ENCODE measurements at regions not wholly inside any gene's neighbourhood (a gene's known extent, or its start where the extent isn't known, plus 50 kb on each side); places are given as distances from the start of the nearest gene placed in this dataset.

DNA sequence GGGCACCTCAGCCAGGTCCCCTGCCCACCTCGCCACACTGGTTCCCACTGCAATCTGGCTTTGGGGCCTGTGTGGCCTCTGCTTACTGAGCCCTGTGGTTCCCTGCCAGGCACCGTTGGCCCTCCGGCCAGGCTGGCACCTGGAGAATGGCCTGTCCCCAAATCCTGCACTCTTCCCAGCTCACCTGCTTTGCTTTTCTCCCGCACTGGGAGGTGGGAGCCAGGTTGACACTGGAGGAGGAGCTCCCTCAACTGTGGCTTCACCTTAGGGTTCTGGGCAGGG lies 97.0 kb downstream of the SCGB2B2 start:
- H3K27ac ChIP-seq, result no peak overlapping the region
- TF ChIP-seq, protein P1, sequence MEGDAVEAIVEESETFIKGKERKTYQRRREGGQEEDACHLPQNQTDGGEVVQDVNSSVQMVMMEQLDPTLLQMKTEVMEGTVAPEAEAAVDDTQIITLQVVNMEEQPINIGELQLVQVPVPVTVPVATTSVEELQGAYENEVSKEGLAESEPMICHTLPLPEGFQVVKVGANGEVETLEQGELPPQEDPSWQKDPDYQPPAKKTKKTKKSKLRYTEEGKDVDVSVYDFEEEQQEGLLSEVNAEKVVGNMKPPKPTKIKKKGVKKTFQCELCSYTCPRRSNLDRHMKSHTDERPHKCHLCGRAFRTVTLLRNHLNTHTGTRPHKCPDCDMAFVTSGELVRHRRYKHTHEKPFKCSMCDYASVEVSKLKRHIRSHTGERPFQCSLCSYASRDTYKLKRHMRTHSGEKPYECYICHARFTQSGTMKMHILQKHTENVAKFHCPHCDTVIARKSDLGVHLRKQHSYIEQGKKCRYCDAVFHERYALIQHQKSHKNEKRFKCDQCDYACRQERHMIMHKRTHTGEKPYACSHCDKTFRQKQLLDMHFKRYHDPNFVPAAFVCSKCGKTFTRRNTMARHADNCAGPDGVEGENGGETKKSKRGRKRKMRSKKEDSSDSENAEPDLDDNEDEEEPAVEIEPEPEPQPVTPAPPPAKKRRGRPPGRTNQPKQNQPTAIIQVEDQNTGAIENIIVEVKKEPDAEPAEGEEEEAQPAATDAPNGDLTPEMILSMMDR (conservative IDR thresholded peaks at IDR 0.05), result no peak

DNA sequence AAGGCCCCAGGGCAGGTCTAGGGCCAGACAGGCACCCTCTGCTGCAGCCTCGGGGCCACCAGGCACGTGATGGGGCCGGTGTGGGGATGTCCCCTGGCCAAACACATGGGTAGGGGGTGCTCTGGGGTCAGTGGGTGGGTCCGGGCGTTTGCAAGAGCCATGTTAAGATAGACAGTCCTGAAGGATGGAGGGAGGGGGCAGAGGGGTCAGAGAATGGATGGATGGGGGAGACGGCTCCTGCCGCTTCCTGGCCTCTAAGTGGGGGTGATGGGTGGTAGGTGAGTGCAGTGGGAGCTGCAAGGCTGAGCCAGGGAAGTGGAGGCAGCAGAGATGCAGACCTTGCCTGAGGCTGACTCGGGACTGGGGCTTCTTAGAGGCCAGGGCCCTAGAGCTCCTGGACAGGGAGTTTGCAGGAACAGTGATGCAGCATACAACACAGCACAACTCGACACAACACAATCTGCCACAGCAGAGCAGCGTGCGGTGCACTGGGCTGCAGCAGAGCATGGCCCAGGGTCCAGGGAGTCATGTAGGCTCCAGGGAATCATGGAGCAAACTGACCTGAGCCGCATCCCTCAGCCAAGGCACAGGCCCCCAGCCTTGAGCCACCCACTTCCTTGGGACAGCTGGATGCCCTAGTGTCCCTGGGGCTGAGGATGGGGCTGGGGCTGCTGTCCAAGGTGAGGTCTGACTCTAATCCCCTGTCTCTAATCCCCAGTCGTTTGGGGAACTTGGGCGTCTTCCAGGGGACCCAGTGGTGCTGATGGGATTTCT lies 97.5 kb downstream of the SCGB2B2 start:
- TF ChIP-seq, protein P1 (conservative IDR thresholded peaks at IDR 0.05), result no peak
- no peak overlapping the region for H3K27ac ChIP-seq

DNA sequence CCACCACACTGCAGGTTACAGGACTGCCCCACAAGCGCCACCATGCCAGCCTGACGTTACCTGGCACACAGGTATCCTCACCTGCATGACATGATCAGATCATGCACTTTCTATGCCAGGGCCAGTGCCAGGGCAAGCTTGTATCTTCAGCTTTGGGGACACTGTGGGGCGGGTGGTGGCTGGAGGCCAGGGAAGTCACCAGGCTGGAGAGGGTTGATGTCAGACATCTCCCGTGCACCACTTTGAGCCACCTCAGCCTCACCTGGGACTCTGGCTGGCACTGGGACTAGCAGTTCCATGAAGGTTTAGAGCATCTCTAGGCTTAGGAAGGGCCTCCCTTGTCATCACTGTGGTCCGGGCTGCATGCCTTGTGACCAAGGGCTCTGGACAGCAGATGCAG lies 97.2 kb downstream of the WTIP start:
- TF ChIP-seq, protein P1 (conservative IDR thresholded peaks at IDR 0.05), result no peak
- H3K27ac ChIP-seq, result no peak overlapping the region

DNA sequence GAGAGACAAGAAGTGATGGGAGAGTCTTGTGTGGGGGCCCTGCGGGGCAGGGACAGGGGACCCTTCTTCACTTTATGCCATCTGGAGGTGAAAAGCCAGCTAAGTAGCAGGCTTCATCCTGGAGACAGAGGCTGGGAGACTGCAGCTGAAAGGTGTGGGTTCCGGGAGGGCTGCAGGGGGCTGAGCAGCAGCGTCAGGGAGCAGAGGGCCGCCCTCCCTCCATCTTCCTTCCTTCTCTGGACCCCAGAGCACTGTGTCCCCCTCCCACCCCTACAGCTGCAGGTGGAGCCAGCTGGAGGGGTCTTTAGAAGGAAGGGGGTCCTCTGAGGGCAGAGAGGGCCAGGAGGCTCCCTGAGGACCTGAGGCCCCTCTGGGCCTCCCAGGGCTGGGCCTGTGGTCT lies 96.6 kb downstream of the WTIP start:
- TF ChIP-seq, protein P1 (conservative IDR thresholded peaks at IDR 0.05), result no peak
- no peak overlapping the region for H3K27ac ChIP-seq

DNA sequence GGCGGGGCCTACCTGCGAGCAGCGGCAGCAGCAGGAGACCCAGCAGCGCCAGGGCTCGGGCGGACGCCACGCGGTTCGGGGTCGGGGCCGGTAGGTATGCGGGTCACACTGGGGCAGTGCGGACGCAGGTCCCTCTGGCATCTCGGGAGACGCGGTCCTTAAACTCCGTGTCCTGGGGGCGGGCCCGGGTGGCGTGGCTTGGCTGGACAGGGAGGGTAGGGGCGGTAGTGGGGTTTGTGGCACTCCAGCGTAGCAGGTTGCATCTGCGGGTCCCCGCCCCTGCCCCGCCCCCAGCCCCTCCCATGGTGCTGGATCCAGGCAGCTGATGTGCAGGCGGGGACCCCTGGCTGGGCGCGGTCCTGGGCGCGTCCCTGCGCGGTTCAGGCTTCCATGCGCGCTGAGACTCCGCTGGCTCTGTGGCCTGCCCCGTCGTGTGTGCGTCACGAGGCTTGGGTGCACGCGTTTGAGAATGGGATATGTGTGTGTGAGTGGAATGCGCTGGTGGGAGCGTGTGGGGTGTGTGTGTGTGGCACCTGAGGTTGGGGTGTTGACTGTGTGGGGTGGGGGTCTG lies 96.1 kb downstream of the WTIP start:
- TF ChIP-seq, protein P1 (conservative IDR thresholded peaks at IDR 0.05), result no peak

DNA sequence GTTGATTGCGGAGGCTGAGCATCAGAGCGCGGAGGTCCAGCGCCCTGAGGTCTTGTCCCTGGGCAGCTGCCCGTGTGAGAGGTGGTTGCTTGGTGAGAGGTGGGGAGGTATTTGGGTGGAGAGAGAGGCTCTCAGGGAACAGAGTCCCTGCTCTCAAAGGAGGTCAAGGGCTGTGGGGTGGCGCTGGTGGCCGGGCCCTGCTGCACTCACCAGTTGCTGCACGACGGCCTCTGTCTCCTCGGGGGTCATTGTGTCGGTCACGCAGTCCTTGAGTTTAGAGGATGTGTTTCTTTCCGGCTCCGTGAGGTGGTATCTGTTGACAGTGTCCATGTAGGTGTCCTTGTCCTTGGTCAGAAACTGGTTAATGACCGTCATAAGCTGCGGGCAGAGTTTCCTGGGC lies 95.5 kb downstream of the WTIP start:
- no peak overlapping the region for H3K27ac ChIP-seq
- TF ChIP-seq, protein P1 (conservative IDR thresholded peaks at IDR 0.05), result no peak

More for the DNA sequence above, 96.1 kb downstream of the WTIP start:
- no peak overlapping the region for H3K27ac ChIP-seq

DNA sequence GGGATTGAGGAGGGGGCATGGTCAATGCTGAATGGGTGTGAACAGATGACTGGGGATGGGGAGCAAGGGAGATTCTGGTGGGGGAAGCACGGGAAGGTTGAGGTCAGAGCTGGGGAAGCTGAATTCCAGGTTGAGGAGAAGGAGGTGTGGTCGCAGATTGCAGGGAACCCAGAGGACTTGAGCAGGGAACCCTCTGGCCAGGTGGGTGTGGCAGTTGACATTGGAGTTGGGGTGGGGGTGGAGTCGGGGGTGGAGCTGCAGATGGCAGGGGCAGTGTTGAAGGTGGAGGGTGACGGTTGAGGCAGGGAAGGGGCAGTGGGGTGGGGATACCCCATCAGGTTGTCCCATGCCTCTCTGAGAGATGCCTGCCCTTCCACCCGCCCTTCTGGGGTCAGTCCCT lies 94.7 kb downstream of the WTIP start:
- H3K27ac ChIP-seq, result no peak overlapping the region
- TF ChIP-seq, protein P1 (conservative IDR thresholded peaks at IDR 0.05), result no peak
